GM19240 (cell line): ENCODE measurements at regions not wholly inside any gene's neighbourhood (a gene's known extent, or its start where the extent isn't known, plus 50 kb on each side); places are given as distances from the start of the nearest gene placed in this dataset.

Experiments
- DNase-seq: peaks from one replicate; pipeline ENCODE4 v3.0.0; 2011; ENCODE audit warnings: low spot score; ENCODE audit not compliant: insufficient read length

GRCh38 chr1:244192325-244192724, 141.2 kb downstream of the ZBTB18 start:
- no peak for DNase-seq

- DNase-seq = no peak
Observed at GRCh38 chr1:244196571-244197285, 145.6 kb downstream of the ZBTB18 start.

- no peak for DNase-seq
Observed at GRCh38 chr1:244197851-244198375, 146.8 kb downstream of the ZBTB18 start.

GRCh38 chr1:244199902-244200301, 148.8 kb downstream of the ZBTB18 start:
- no peak for DNase-seq

GRCh38 chr1:244200596-244200995, 149.5 kb downstream of the ZBTB18 start:
- DNase-seq = no peak

GRCh38 chr1:244201750-244202149, 150.7 kb downstream of the ZBTB18 start:
- DNase-seq = no peak

- no peak for DNase-seq
Observed at GRCh38 chr1:244204004-244204403, 152.9 kb downstream of the ZBTB18 start.

GRCh38 chr1:244205171-244205570, 154.1 kb downstream of the ZBTB18 start:
- DNase-seq = no peak

GRCh38 chr1:244205906-244206305, 154.8 kb downstream of the ZBTB18 start:
- no peak for DNase-seq

GRCh38 chr1:244207042-244207934, 156.2 kb downstream of the ZBTB18 start:
- DNase-seq = no peak

GRCh38 chr1:244207935-244208244, 156.8 kb downstream of the ZBTB18 start:
- no peak for DNase-seq

- DNase-seq = no peak
Observed at GRCh38 chr1:244209955-244210354, 158.9 kb downstream of the ZBTB18 start.

GRCh38 chr1:244210884-244211558, 159.9 kb downstream of the ZBTB18 start:
- DNase-seq = no peak

GRCh38 chr1:244211559-244211944, 160.5 kb downstream of the ZBTB18 start:
- no peak for DNase-seq

GRCh38 chr1:244212219-244212618, 161.1 kb downstream of the ZBTB18 start:
- DNase-seq = no peak

GRCh38 chr1:244212797-244213475, 161.9 kb downstream of the ZBTB18 start:
- DNase-seq = no peak

- DNase-seq = no peak
Observed at GRCh38 chr1:244214009-244214967, 163.2 kb downstream of the ZBTB18 start.

- no peak for DNase-seq
Observed at GRCh38 chr1:244216836-244217235, 165.8 kb downstream of the ZBTB18 start.

GRCh38 chr1:244217711-244218110, 166.6 kb downstream of the ZBTB18 start:
- no peak for DNase-seq

GRCh38 chr1:244218220-244218619, 167.1 kb downstream of the ZBTB18 start:
- no peak for DNase-seq
